ENCODE measurements at regions not wholly inside any gene's neighbourhood (a gene's known extent, or its start where the extent isn't known, plus 50 kb on each side); places are given as distances from the start of the nearest gene placed in this dataset.
A peak's percentile ranks its signal among the peaks of the same experiment; 100 is the strongest.

DNA sequence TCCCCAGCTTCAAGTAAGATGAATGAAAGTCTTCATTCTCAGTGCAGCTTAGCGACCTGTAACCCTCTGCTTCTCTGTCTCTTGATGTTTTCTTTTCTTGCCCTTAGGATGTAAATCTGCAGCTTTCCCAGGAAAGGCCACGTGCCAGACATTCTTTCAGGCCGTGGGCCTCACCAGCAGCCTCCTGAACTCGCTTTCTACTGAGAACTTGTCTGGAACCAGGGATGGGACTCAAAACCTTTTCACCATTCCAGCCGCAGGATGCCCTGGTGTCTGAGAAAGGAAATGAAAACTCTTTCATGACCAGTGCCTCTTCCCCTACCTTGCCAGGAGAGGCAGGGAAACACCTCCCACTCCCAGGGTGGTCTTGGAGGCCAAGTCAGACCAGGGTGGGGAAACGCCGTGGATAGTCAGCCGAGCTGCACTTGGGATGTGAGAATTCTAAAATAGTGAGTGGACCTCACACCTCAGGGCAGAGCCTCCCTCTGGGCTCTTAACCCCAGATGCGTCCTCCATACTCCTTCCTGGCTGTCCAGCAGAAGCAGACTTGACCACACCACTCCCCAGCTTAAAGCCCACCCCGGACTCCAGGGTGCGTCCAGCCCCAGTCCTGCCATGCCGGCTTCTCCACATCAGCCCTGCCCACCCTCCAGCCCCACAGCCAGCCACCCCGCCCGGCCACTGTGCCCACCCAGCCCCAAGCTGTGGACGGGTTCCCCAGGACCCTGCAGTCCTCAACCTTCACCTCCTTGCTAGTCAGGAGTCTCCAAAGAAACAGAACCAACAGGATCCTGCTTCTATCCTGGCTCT, 115.5 kb downstream of the TWIST2 start:
- DNase-seq (ENCODE audit: low spot score), result no peak

- DNase-seq (ENCODE audit: low spot score), result no peak
Observed at GRCh38 chr2:238963971-238964328, 116.1 kb downstream of the TWIST2 start.

DNA sequence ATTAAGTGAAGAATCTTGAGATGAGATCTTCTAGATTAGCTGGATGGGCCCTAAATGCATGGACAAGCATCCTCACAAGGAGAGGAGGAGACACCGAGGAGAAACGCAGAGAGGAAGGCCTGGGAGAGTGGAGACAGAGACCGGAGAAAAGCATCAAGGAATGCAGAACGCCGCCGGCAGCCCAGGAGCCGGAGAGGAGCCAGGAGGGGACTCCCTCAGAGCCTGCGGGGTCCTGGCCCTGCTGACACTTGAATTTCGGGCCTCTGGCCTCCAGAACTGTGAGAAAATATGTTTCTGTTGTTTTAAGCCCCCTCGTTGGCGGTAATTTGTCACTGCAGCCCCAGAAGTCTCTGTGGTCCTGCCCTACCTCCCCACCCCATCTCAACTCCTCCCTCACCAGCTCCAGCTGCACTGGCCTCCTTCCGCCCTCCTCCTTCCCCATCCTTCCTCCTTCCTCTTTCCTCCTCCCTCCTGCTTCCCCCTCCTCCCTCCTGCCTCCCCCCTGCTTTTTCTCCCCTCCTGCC, 116.7 kb downstream of the TWIST2 start:
- no peak for DNase-seq (ENCODE audit: low spot score)

GRCh38 chr2:238965371-238966071, 117.6 kb downstream of the TWIST2 start:
- DNase-seq (ENCODE audit: low spot score), result no peak

- no peak for DNase-seq (ENCODE audit: low spot score)
Observed at GRCh38 chr2:238966072-238966937, 118.4 kb downstream of the TWIST2 start.

DNA sequence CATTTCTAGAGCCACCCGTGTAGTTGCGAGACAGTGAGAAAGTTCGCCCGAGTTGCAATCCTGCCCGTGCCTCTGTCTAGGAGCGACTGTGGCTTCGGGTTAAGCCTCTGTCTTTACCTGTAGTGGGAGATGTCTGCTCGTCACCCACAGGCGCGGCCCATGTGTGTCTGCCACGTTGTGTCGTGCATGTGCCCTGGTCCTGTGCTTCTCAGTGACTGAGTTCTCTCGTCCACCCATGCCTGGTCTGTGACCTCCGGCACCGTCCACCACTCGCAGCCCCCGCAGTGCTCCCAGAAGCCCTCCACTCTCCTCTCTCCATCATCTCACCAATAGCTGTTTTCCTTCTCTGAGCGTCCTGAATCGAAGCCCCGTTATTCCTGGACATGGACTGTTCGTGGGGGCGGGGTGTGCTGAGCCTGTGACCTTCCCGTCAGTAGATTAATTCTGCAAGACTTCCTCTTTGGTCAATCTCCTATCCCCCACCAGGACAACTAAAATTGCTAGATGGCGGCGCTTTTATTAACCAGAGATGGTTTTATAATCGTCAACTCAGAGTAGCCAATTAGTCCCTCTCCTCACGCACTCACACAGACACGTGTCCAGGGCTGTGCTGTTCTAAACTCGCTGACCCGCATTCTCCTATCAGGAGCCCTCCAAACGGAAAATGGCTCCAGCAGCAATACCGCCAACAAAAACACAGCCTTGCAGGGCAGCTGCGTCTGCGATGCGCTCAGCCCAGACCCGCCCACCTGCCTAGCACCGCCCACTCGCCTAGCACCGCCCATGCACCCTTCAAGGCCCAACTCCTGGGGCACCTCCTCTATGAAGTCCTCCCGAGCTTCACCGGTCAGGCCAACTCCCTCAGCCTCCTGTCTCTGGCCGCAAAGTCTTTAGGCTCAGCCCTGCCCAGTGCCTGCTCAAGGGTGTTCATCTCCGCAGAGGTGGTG, 119.4 kb downstream of the TWIST2 start:
- DNase-seq (ENCODE audit: low spot score), result no peak

DNA sequence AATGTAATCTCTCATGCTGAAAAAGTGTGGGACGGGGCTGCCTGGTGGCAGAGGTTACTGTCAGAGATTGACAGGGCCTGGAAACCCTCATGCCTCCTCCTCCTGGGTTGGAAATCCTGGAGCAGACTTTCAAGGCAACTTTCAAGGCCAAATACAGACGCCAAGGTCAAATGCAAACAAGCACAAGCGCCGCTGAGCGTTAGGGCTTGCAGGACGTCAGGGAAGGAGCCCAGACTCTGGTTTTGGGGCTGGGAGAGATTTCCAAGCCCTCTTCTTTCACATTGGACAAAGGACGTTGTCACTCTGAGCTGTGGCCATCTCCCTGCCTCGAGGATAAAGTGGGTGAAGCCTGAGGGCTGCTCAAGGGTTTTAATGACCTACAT, 120.1 kb downstream of the TWIST2 start:
- no peak for DNase-seq (ENCODE audit: low spot score)

DNA sequence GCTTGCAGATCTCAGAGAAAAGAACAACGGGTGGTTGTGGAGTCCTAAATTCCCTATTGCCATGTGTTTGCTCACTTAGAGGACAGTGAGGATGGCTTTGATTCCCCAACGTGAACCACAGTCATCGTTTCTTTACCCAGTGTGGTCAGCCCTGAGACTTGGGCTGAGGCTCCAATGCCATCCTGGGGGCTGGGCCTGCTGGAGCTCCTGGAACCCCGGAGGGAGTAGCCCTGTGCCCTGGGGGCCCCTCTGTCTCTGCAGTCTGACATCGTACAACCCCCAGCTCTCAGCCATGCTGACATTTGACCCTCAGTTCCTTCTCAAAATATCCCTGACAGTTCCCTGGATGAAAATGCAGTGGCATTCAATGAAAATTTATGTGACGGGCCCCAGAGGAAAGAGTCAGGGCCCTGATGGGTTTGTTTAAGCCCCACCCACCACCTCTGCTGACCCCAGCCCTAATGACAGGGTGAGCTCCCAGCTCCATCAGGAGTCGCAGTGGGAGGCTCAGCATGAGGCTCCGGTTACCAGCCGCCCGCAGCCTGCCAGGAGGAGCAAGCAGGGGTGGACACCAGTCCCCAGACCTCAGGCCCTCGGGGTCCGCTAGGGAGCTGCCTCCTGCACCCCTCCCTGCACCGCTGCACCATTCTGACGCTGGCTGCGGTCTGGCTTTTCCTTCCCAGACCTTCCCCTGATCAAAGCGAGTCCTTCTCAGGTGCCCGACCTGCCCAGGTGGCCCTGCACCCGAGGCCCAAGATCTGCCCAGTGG, 120.9 kb downstream of the TWIST2 start:
- no peak for DNase-seq (ENCODE audit: low spot score)

GRCh38 chr2:238969857-238970256, 122.0 kb downstream of the TWIST2 start:
- DNase-seq (ENCODE audit: low spot score), result no peak

- no peak for DNase-seq (ENCODE audit: low spot score)
Observed at GRCh38 chr2:238970553-238971081, 122.7 kb downstream of the TWIST2 start.

DNA sequence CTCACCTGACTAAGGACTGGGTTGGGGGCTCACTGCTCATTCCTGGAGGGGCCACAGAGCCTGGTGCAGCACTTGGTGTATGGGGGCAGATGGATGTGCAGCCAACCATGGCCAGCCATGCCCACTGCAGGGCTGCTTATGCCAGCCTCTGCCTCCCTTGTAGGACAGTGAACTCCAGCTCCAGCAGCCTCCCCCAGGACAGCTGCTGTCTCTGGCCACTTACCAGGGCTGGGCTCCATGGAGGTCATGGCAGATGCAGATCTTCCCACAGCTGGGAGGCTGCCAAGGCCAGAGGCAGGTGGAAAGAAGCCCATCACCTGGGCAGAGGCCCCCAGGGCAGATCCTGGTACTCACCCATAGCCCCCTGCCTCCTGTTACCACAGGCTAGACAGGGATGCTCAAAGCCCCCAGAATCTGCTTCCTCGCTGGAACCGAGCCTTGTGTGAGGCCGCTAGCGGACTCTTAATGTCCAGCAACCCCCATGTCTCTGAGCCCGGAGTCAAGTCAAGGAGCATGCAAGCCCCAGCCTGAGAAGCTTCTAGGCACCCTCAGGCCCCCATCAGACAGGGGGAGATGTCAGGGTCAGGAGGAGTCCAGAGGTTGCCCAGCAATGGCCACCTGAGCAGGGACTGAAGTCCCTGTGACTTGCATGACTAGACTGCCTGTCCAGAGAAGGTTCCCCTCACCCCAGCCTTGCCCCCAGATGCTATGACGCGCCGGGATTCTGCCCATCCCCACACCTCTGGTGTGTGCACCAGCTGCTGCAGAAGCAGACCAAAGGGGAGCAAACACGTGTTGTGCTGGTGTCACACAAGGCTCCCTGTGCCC, 123.6 kb downstream of the TWIST2 start:
- DNase-seq (ENCODE audit: low spot score), result peak; percentile 87

DNA sequence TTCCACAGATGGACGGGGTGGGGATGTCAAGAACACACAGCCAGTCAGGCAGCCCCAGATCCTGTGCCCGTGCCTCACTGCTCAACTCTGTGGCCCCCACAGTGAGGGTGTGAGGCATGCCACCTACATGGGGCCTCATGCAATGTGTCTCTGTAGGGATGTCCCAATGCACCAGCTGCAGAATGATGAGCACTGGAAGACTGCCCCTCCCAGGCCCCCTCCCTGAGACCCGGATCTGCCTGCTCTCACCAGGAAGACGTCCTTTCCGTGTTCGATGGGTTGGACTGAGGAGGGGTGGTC, 124.2 kb downstream of the TWIST2 start:
- no peak for DNase-seq (ENCODE audit: low spot score)

DNA sequence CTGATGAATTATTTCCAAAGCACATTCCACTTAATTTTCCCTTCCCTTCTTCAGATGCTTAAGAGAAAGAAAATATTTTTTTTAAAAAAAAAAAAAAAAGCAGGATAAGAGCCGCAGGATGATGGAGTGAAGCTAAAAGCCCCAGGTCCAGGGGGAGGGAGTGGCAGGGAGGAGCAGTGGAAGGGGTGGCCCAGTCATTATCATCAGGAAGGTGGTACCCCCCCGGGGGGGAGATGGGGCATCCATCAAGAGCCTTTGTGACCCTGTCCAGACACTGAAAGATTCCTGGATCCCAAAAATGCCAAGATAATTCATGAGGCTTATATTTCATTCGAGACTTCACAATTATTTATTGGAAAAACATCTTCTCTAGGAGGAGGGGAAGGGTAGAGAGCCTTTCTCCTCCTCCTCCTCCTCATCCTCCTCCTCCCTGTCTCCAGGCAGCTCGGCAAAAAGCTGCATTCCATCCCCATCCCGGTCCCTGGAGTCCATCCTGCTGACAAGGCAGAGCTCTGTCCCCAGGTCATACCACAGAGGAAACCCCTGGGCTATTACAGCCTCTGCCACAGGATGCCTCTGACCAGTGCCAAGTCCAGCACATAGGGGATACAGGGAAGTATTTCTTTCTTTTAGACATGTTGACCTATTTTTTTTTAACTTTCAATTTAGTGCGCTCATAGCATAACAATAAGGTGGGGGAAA, 125.3 kb downstream of the TWIST2 start:
- no peak for DNase-seq (ENCODE audit: low spot score)

DNA sequence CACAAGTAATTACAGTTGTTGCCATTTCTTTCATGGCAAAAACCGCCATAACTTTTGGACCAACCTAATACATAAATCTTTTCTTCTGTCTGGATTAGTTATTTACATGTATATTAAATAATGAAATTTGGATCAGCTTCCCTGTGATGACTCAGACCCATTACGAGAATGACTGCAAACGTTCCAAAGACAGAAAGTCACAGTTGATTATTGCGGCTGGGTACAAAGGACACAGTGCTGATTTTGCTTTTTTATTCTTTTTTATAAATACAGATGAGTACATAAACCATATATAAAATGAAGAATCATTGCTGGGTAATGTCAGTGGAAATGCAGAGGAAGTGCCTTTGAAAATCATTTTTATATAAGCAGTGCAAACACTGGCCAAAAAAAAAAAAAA, 126.2 kb downstream of the TWIST2 start:
- DNase-seq (ENCODE audit: low spot score), result no peak

GRCh38 chr2:238974501-238975166, 126.7 kb downstream of the TWIST2 start:
- DNase-seq (ENCODE audit: low spot score), result no peak

DNA sequence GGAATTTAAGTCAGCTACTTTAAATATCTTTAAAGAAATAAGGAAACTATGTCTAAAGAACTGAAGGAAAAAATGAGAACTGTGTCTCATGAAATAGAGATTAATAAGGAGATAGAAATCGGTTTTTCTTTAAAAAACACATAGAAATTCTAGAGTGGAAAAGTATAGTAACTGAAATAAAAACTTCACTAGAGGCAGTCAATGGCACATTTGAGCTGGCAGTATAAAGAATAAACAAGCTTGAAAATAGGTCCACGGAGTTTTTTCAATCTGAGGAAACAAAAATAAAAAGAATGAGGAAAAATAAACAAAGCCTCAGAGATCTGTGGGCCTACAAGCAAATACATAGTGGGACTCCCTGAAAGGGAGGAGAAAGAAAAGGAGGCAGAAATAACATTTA, 127.5 kb downstream of the TWIST2 start:
- DNase-seq (ENCODE audit: low spot score), result no peak

DNA sequence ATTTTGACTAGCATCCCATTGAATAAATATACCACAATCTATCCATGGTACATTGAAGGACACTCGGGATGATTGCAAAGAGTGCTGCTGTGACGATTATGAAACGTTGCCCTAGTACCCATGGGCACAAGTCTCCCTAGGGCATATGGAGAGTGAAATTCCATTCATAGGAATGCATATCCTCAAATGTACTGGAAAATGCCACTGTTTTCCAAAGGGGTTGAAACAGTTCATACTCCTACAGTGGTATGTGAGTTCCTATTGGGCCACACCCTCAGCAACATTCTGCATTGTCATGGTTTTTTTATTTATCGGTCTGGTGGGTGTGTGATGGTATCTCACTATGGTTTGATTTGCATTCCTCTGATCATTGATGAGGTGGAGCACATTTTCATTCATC, 130.6 kb downstream of the TWIST2 start:
- no peak for DNase-seq (ENCODE audit: low spot score)

DNA sequence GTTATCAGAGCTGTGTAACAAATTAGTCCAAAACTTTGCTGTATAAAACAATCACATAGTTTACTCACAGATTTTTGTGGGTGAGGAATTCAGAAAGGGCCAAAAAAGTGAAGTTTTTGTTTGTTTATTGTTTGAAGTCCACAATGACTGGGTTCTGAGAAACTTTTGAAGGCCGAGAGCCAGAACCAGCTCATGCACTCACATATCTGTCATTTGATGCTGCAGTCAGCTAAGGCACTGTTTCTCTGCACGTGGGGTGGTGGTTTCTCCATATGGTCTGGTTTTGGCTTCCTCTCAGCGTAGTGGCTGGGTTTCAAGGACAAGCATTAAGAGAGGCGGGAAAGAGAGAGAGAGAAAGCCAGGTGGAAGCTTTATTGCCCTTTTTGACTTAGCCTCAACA, 131.8 kb downstream of the TWIST2 start:
- no peak for DNase-seq (ENCODE audit: low spot score)
